Ovary (tissue), 3 donors: ENCODE measurements at regions not wholly inside any gene's neighbourhood (a gene's known extent, or its start where the extent isn't known, plus 50 kb on each side); places are given as distances from the start of the nearest gene placed in this dataset.

Experiments used
- EP300 ChIP-seq: sonication (generic); formaldehyde crosslinking; IDR thresholded peaks from one replicate; pipeline ENCODE4 v1.6.1; 2017; ENCODE audit warnings: antibody characterized with exemption
- POLR2A ChIP-seq: fragments of 450-650 bp; IDR thresholded peaks from one replicate; pipeline ENCODE4 v1.6.1; 2017; ENCODE audit warnings: antibody characterized with exemption, mild to moderate bottlenecking, moderate library complexity
- TF ChIP-seq, protein P1 (sequence below), 3 donors: fragments of 450-650 bp in 2 of 3; fragments of 200-600 bp in 1 of 3; IDR thresholded peaks; one replicate each; pipeline versions ENCODE4 v1.5.1 to v1.8.0; 2016 to 2022; ENCODE audit warnings: antibody characterized with exemption in 3 of 3, mild to moderate bottlenecking in 1 of 3
- donor health status: DM: no; HTN: no; CAD: no.

DNA sequence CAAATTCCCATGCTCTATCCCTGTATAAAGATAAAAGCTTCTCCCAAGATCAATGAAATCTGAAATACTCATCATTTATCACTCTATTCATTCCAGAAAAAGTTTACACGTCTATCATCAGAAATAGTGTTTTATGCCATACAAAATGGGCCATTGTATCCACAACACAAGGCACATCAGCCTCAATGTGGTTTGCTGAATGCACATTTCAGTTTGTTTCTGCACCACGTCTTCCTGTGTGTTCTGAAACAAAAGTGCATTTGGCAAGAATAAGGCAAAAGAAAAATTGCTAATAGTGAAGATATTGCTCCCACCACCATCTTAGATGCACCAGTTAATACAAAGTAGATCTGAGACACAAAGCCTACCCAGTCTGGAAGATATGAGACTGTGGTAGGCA lies 89.6 kb upstream of the ETS2 start:
- TF ChIP-seq, protein P1, sequence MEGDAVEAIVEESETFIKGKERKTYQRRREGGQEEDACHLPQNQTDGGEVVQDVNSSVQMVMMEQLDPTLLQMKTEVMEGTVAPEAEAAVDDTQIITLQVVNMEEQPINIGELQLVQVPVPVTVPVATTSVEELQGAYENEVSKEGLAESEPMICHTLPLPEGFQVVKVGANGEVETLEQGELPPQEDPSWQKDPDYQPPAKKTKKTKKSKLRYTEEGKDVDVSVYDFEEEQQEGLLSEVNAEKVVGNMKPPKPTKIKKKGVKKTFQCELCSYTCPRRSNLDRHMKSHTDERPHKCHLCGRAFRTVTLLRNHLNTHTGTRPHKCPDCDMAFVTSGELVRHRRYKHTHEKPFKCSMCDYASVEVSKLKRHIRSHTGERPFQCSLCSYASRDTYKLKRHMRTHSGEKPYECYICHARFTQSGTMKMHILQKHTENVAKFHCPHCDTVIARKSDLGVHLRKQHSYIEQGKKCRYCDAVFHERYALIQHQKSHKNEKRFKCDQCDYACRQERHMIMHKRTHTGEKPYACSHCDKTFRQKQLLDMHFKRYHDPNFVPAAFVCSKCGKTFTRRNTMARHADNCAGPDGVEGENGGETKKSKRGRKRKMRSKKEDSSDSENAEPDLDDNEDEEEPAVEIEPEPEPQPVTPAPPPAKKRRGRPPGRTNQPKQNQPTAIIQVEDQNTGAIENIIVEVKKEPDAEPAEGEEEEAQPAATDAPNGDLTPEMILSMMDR (IDR thresholded peaks at IDR 0.05): no peak
- TF ChIP-seq EP300: no peak
- TF ChIP-seq POLR2A: no peak
